Sigmoid colon (tissue), 6 donors: ENCODE measurements at regions not wholly inside any gene's neighbourhood (a gene's known extent, or its start where the extent isn't known, plus 50 kb on each side); places are given as distances from the start of the nearest gene placed in this dataset.
A peak's percentile ranks its signal among the peaks of the same experiment; 100 is the strongest.

ENCODE experiments used
- DNase-seq: peaks from one replicate; pipeline ENCODE4 v3.0.0-alpha.2; 2019
- H3K27ac ChIP-seq, 4 donors: fragments of 200-600 bp; sonication (generic); one replicate each; pipeline ENCODE4 v1.5.1; 2016 to 2019; ENCODE audit warnings: mild to moderate bottlenecking in 1 of 4
- H3K27me3 ChIP-seq, 3 donors: fragments of 200-600 bp; sonication (generic); one replicate each; pipeline ENCODE4 v1.5.1; 2019; ENCODE audit warnings: mild to moderate bottlenecking in 1 of 3
- H3K36me3 ChIP-seq, 4 donors: fragments of 200-600 bp; sonication (generic); one replicate each; pipeline ENCODE4 v1.5.1; 2016 to 2019
- H3K4me1 ChIP-seq, 4 donors: fragments of 200-600 bp; sonication (generic); one replicate each; pipeline ENCODE4 v1.5.1; 2017 to 2019
- H3K4me3 ChIP-seq, 4 donors: fragments of 200-600 bp; sonication (generic); one replicate each; pipeline ENCODE4 v1.5.1; 2017 to 2019; ENCODE audit warnings: mild to moderate bottlenecking in 2 of 4, moderate library complexity in 1 of 4
- H3K9me3 ChIP-seq, 4 donors: fragments of 200-600 bp in 3 of 4; sonication (generic) in 3 of 4; one replicate each; pipeline versions ENCODE4 v1.5.1 to v1.6.1; 2013 to 2019
- EP300 ChIP-seq, 4 donors: sonication (generic); formaldehyde crosslinking; IDR thresholded peaks; one replicate each; pipeline ENCODE4 v1.6.1; 2017; ENCODE audit warnings: antibody characterized with exemption in 4 of 4
- POLR2A ChIP-seq, 2 donors: fragments of 450-650 bp; IDR thresholded peaks; one replicate each; pipeline ENCODE4 v1.6.1; 2016; ENCODE audit warnings: antibody characterized with exemption in 2 of 2, mild to moderate bottlenecking in 2 of 2, moderate library complexity in 2 of 2
- POLR2AphosphoS5 ChIP-seq, 4 donors: sonication (generic); formaldehyde crosslinking; IDR thresholded peaks; one replicate each; pipeline ENCODE4 v1.6.1; 2017; ENCODE audit warnings: antibody characterized with exemption in 4 of 4
- WGBS, 2 donors: extraction: QIAGEN DNeasy Blood & Tissue Kit; methylation state at CpG; one replicate each; pipeline ENCODE4 v1.1.7; 2013; 5-methylcytosine and 5-hydroxymethylcytosine counted together
- intact Hi-C: fragments of 100-400 bp; cut with DNase I; formaldehyde crosslinking; loops from one replicate; pipeline ENCODE4 v1.15.1; 2023
- TF ChIP-seq, protein P1 (sequence below), 4 experiments: fragments of 450-650 bp in 3 of 4; fragments of 200-600 bp in 1 of 4; IDR thresholded peaks; one replicate each; pipeline ENCODE4 v1.5.1; 2016 to 2019; ENCODE audit warnings: antibody characterized with exemption in 4 of 4, mild to moderate bottlenecking in 3 of 4, moderate library complexity in 2 of 4
- donor health status: healthy with polysubstance abuse.
- donor health status: healthy.

DNA sequence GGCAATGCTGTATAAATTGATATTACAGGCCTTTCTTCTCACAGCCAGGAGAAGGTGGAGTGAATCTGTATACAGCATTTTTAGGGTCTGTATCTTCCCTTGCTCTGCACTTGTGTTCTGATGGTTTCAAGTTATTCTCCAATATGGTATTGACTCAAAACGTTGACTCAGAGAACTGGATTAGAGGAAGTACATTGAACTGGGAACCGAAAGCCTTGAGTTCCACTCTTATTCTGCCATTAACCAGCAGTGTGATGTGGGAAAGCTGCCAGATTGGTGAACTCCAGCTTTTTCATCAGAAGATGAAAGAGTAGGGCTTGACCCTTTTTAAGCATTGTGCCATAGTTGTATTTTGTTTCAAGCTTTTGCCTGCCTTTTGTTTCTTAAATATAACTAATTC is 167.7 kb downstream of the SPRY2 start:
- TF ChIP-seq POLR2AphosphoS5 (IDR thresholded peaks at IDR 0.05), result no peak
- TF ChIP-seq POLR2A (IDR thresholded peaks at IDR 0.05), result no peak
- TF ChIP-seq, protein P1, sequence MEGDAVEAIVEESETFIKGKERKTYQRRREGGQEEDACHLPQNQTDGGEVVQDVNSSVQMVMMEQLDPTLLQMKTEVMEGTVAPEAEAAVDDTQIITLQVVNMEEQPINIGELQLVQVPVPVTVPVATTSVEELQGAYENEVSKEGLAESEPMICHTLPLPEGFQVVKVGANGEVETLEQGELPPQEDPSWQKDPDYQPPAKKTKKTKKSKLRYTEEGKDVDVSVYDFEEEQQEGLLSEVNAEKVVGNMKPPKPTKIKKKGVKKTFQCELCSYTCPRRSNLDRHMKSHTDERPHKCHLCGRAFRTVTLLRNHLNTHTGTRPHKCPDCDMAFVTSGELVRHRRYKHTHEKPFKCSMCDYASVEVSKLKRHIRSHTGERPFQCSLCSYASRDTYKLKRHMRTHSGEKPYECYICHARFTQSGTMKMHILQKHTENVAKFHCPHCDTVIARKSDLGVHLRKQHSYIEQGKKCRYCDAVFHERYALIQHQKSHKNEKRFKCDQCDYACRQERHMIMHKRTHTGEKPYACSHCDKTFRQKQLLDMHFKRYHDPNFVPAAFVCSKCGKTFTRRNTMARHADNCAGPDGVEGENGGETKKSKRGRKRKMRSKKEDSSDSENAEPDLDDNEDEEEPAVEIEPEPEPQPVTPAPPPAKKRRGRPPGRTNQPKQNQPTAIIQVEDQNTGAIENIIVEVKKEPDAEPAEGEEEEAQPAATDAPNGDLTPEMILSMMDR (IDR thresholded peaks at IDR 0.05), result no peak
- no peak for TF ChIP-seq EP300 (IDR thresholded peaks at IDR 0.05)
- intact Hi-C loops, result no loop called here
- H3K36me3 ChIP-seq, result no peaks in the 10 kb centered on the region
- H3K9me3 ChIP-seq, result peaks cover 0 to 3% (median 0%) of the 10 kb centered on the region in 4 donors
- no peak overlapping the region for H3K4me3 ChIP-seq
- no peak overlapping the region for H3K27ac ChIP-seq
- WGBS, 2 donors, result 34 to 46% methylated on average over 2 of the region's 2 CpGs
- no peaks in the 10 kb centered on the region for H3K4me1 ChIP-seq
- no peak for DNase-seq
- no peaks in the 10 kb centered on the region for H3K27me3 ChIP-seq

DNA sequence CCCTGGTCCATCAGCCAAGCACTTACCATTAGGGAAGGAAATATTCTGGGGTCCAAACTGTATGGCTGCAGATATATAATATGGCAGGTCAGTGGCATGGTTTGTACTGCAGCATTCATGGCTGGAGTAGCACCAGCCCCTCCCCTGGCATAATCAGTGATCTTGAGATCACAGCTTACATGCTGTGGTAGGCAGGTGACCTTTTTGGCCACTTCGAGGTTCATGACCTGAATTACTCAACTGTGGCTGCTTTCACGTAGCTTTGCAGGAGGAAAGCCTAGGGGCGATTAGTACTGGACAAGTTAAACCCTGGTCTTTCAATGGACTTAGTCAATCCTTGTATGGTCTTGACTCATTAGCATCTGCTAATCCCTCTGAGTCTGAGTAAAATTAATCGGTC is 169.8 kb downstream of the SPRY2 start:
- no peaks in the 10 kb centered on the region for H3K27me3 ChIP-seq
- H3K27ac ChIP-seq, result no peak overlapping the region
- peaks cover 0 to 3% (median 0%) of the 10 kb centered on the region in 4 donors for H3K9me3 ChIP-seq
- TF ChIP-seq EP300 (IDR thresholded peaks at IDR 0.05) (no peak), POLR2AphosphoS5 (IDR thresholded peaks at IDR 0.05) (no peak), POLR2A (IDR thresholded peaks at IDR 0.05) (no peak)
- TF ChIP-seq, protein P1 (IDR thresholded peaks at IDR 0.05), result no peak
- 90 to 91% methylated on average over 4 of the region's 4 CpGs for WGBS, 2 donors
- no peak overlapping the region for H3K4me3 ChIP-seq
- DNase-seq, result no peak
- intact Hi-C loops, result no loop called here
- no peaks in the 10 kb centered on the region for H3K36me3 ChIP-seq
- H3K4me1 ChIP-seq, result no peaks in the 10 kb centered on the region

DNA sequence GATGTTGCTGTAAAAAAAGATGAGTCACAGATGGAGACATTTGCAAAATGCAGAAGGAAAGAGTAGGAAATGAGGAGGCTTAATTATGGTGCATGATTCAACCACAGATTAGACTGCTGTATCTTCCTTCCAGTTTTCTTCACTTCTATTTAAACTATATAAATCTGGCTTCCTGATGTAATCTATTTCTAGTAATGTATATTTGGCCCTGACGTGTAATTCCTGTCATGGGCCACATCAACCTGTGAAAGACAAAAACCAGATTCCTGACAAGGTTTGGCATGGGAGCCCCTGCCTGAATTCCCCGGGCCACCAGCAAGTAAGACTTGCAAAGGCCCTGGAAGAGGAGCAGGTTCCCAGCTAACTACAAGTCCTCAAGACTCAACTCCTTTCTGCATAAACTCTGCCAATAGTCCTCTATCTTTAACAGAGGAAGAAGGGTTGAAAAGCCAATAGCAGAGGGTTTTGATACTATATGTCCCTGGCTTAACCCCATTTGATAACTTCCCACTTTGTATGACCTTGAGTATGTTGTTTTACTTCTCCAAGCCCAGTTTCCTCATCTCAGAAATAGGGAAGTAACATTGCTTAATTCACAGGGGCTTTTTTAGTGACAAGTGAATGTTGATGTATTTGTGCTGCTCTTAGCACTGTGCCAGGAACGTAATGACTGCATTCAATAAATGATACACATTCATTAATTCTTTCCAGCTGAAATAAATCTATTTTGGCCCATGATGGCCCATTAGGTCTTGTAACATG is 172.7 kb downstream of the SPRY2 start:
- H3K27me3 ChIP-seq, result no peaks in the 10 kb centered on the region
- H3K36me3 ChIP-seq, result no peaks in the 10 kb centered on the region
- DNase-seq, result no peak
- no peak for TF ChIP-seq EP300 (IDR thresholded peaks at IDR 0.05)
- TF ChIP-seq, protein P1 (IDR thresholded peaks at IDR 0.05), result no peak
- TF ChIP-seq POLR2A (IDR thresholded peaks at IDR 0.05), result no peak
- peak in 1 of 4 donors; percentile 15 for TF ChIP-seq POLR2AphosphoS5 (IDR thresholded peaks at IDR 0.05)
- H3K4me1 ChIP-seq, result no peaks in the 10 kb centered on the region
- 63 to 87% methylated on average over 3 of the region's 3 CpGs for WGBS, 2 donors
- no peaks in the 10 kb centered on the region for H3K9me3 ChIP-seq
- no peak overlapping the region for H3K27ac ChIP-seq
- intact Hi-C loops, result no loop called here
- H3K4me3 ChIP-seq, result no peak overlapping the region

DNA sequence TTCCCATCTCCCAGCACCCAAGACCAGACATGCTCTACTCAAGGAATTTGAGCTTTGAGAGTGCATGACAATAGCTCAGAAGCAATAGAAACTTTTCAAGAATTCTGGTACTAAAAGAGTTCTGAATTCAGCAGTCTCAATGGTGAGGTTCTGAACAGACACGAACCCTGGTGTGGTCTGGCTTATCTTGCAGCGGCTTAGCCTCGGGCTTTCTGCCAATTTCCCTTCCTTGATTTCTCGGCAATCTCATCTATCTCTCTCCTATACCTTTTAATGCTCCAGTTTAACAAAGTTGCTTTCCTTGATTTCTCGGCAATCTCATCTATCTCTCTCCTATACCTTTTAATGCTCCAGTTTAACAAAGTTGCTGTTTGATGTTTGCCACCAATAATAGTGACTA is 174.6 kb downstream of the SPRY2 start:
- no peaks in the 10 kb centered on the region for H3K4me1 ChIP-seq
- H3K9me3 ChIP-seq, result no peaks in the 10 kb centered on the region
- DNase-seq, result no peak
- TF ChIP-seq EP300 (IDR thresholded peaks at IDR 0.05) (no peak), POLR2AphosphoS5 (IDR thresholded peaks at IDR 0.05) (no peak), POLR2A (IDR thresholded peaks at IDR 0.05) (no peak)
- TF ChIP-seq, protein P1 (IDR thresholded peaks at IDR 0.05), result no peak
- 60 to 88% methylated on average over 5 of the region's 5 CpGs for WGBS, 2 donors
- no peak overlapping the region for H3K27ac ChIP-seq
- no peak overlapping the region for H3K4me3 ChIP-seq
- H3K36me3 ChIP-seq, result no peaks in the 10 kb centered on the region
- intact Hi-C loops, result no loop called here
- no peaks in the 10 kb centered on the region for H3K27me3 ChIP-seq

DNA sequence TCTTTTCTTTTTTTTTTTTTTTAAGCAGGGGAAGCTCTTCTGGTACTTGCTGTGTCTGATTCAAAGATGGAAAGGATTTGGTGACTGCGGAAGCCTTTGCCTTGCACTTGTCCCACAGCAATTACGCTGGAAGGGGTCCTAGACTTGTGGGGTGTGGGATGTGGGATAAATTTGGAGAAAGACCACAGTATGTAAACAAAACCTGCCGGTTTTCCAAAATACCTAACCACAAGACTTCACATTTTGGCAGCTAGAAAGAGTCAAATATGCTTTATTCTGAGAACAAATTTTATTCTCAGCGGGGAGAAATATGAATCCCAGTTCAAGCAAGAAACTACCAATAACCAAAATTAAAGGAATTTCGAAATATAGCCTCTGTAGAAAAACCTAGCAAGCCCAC is 176.5 kb downstream of the SPRY2 start:
- intact Hi-C loops, result no loop called here

More for the DNA sequence above, 176.5 kb downstream of the SPRY2 start:
- TF ChIP-seq POLR2AphosphoS5 (IDR thresholded peaks at IDR 0.05) (no peak), EP300 (IDR thresholded peaks at IDR 0.05) (no peak), POLR2A (IDR thresholded peaks at IDR 0.05) (no peak)
- TF ChIP-seq, protein P1 (IDR thresholded peaks at IDR 0.05), result no peak
- Histone ChIP-seq H3K36me3 (no peaks in the 10 kb centered on the region), H3K4me1 (no peaks in the 10 kb centered on the region), H3K27me3 (no peaks in the 10 kb centered on the region), H3K9me3 (no peaks in the 10 kb centered on the region), H3K4me3 (no peak overlapping the region), H3K27ac (no peak overlapping the region)
- 80 to 89% methylated on average over 5 of the region's 5 CpGs for WGBS, 2 donors
- DNase-seq, result no peak
